GM13976 (cell line): ENCODE measurements at regions not wholly inside any gene's neighbourhood (a gene's known extent, or its start where the extent isn't known, plus 50 kb on each side); places are given as distances from the start of the nearest gene placed in this dataset.

ENCODE experiments used
- DNase-seq: peaks from one replicate; pipeline ENCODE4 v3.0.0; 2012; ENCODE audit warnings: low spot score
- CTCF ChIP-seq: IDR thresholded peaks from 2 replicates; pipeline ENCODE4 v1.5.1; 2012; ENCODE audit warnings: borderline replicate concordance, mild to moderate bottlenecking; ENCODE audit not compliant: insufficient read depth; ENCODE audit errors: extremely low read depth, missing control alignments, control extremely low read depth
- in situ Hi-C: fragments of 300-500 bp; cut with MboI; formaldehyde crosslinking; loops from one replicate; pipeline ENCODE4 v1.12.0; 2022; ENCODE audit warnings: low sequenced_read_pairs, mixed read lengths, inconsistent platforms; ENCODE audit not compliant: unreplicated experiment

DNA sequence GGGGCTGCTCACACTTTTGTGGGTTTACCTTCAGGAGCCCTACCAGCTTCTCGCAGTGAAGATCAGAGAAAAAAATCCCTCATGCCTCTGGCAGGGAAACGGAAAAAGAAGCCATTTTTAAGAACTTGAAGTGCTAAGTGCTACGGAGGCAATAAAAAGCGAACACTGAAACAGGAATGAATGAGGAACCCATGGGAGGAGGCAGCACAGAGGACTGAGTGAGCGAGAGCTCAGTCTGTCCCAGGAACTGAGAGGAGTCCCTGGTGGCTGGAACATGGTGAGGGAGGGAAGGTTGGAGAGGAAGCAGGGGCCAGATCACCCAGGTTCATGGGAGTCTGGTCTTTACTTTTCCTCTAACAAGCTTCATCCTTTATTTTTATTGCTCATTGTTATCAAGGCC is 228.1 kb upstream of the PROK2 start:
- DNase-seq = no peak
- in situ Hi-C loops = no loop called here
- TF ChIP-seq CTCF = no peak

DNA sequence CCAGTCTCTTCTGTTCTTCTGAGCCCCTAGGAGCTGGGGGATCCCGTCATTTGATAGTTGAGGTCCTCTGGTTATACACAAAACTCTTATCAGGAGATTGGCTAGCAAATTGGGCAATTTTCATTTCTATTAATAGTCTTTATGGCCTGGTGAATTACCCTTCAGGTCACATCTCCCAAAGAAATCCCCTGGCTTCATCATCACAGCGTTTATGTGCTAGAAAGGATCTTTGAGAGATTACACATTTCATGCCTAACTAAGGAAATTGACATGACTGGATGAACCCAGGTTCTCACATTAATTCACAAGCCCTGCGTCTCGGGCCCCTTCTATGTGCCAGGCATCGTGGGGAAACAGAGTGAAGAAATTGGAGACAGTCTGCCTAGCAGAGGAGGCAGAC is 227.4 kb upstream of the PROK2 start:
- TF ChIP-seq CTCF = no peak
- in situ Hi-C loops = no loop called here
- DNase-seq = no peak

GRCh38 chr3:72011485-72011884 is 226.5 kb upstream of the PROK2 start:
- no peak for DNase-seq
- in situ Hi-C loops = no loop called here
- no peak for TF ChIP-seq CTCF

DNA sequence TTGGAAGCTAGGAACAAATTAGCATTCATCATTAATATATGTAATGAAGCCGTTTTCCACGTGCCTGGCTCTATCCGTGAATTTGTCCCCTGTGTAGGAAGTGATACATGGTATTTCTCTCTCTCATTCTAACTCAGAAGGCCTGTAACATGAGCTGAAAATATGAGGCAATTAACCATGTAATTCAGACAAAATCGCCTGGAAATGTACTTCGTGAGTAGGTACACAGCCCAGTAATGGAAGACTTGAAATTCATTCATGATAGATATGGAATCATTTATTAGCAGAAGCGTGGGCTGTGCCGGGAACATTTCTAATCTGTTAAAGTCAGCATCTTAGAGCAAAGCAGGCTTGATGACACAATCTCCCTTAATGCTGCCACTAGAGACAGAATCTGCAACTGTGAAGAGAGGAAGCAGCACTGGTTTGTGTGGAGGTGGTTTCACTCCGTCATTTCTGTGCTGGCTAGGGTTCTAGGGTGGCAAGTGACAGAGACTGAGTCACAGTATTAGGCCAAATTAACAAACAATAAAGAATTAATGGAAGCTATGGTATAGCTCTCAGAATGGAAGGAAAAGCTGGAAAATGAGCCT is 225.0 kb upstream of the PROK2 start:
- in situ Hi-C loops = no loop called here
- DNase-seq = no peak
- no peak for TF ChIP-seq CTCF

DNA sequence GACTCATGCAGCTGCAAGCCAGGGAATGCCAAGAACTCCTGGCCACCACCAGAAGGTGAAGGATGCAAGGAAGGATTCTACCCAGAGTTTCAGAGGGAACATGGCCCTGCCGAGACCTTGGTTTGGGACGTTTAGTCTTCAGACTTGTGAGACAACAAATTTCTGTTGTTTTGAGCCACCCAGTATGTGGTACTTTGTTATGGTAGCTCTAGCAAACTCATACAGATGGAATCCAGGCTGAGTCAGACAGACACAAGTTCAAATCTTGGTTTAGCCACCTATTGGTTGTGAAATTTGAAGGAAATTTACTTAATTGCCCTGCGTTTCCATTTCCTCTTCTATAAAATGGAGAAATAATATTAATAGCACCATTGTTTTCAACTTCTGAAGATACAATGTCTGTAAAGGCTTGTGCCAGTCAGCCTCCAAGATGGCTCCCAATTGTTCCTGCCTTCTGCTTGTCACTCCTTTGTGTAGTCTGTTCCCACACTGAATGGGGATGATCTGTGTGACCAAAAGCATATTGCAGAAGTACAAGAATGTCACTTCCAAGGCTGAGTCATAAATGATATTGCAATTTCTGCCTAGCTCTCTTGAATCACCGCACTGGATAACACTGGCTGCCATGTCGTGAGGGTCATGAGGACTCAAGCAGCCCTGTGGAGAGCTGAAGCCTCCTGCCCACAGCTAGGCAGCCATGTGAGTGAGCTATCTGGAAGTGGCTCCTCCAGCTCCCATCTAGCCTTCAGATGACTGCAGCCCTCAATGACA is 223.5 kb upstream of the PROK2 start:
- DNase-seq = no peak
- in situ Hi-C loops = no loop called here
- TF ChIP-seq CTCF = no peak

- no peak for TF ChIP-seq CTCF
- no peak for DNase-seq
- in situ Hi-C loops = no loop called here
These were observed 221.9 kb upstream of the PROK2 start for GRCh38 chr3:72006631-72007556.
